ENCODE measurements at regions not wholly inside any gene's neighbourhood (a gene's known extent, or its start where the extent isn't known, plus 50 kb on each side); places are given as distances from the start of the nearest gene placed in this dataset.
A peak's percentile ranks its signal among the peaks of the same experiment; 100 is the strongest.

- H3K36me3 ChIP-seq, result no peaks in the 10 kb centered on the region
- no peak overlapping the region for H3K27ac ChIP-seq
- H3K9me3 ChIP-seq, result peaks cover 0 to 7% of the 10 kb centered on the region in 2 donors
- peak overlapping the region; percentile 0 to 30 for H3K4me3 ChIP-seq
- TF ChIP-seq CTCF (IDR thresholded peaks at IDR 0.05), result no peak
- no peaks in the 10 kb centered on the region for H3K4me1 ChIP-seq
- intact Hi-C loops (cut with DNase I), result no loop called here
- DNase-seq (ENCODE audit: low spot score in 2 of 2), result no peak
- no peaks in the 10 kb centered on the region for H3K27me3 ChIP-seq
Measured at GRCh38 chr6:119467488-119468081, 118.0 kb upstream of the MAN1A1 start.

- intact Hi-C loops (cut with DNase I), result no loop called here
- Histone ChIP-seq H3K9me3 (no peaks in the 10 kb centered on the region), H3K36me3 (no peaks in the 10 kb centered on the region), H3K27ac (no peak overlapping the region), H3K4me3 (no peak overlapping the region), H3K4me1 (no peaks in the 10 kb centered on the region), H3K27me3 (no peaks in the 10 kb centered on the region)
- no peak for DNase-seq (ENCODE audit: low spot score in 2 of 2)
- TF ChIP-seq CTCF (IDR thresholded peaks at IDR 0.05), result no peak
Measured at GRCh38 chr6:119466226-119466625, 116.7 kb upstream of the MAN1A1 start.

GRCh38 chr6:119463081-119463626 is 113.6 kb upstream of the MAN1A1 start:
- intact Hi-C loops (cut with DNase I), result no loop called here
- H3K9me3 ChIP-seq, result no peaks in the 10 kb centered on the region
- no peak for DNase-seq (ENCODE audit: low spot score in 2 of 2)
- no peaks in the 10 kb centered on the region for H3K27me3 ChIP-seq
- TF ChIP-seq CTCF (IDR thresholded peaks at IDR 0.05), result no peak
- H3K27ac ChIP-seq, result no peak overlapping the region
- no peaks in the 10 kb centered on the region for H3K36me3 ChIP-seq
- H3K4me3 ChIP-seq, result no peak overlapping the region
- H3K4me1 ChIP-seq, result no peaks in the 10 kb centered on the region

GRCh38 chr6:119461187-119461586 is 111.6 kb upstream of the MAN1A1 start:
- H3K36me3 ChIP-seq, result no peaks in the 10 kb centered on the region
- H3K27ac ChIP-seq, result no peak overlapping the region
- H3K4me3 ChIP-seq, result no peak overlapping the region
- no peak for DNase-seq (ENCODE audit: low spot score in 2 of 2)
- TF ChIP-seq CTCF (IDR thresholded peaks at IDR 0.05), result no peak
- H3K9me3 ChIP-seq, result no peaks in the 10 kb centered on the region
- H3K27me3 ChIP-seq, result no peaks in the 10 kb centered on the region
- no peaks in the 10 kb centered on the region for H3K4me1 ChIP-seq
- intact Hi-C loops (cut with DNase I), result no loop called here

- Histone ChIP-seq H3K27me3 (no peaks in the 10 kb centered on the region), H3K36me3 (no peaks in the 10 kb centered on the region), H3K27ac (no peak overlapping the region), H3K4me3 (no peak overlapping the region), H3K4me1 (no peaks in the 10 kb centered on the region), H3K9me3 (no peaks in the 10 kb centered on the region)
- no peak for TF ChIP-seq CTCF (IDR thresholded peaks at IDR 0.05)
- intact Hi-C loops (cut with DNase I), result no loop called here
- DNase-seq (ENCODE audit: low spot score in 2 of 2), result no peak
Measured at GRCh38 chr6:119459207-119459974, 109.8 kb upstream of the MAN1A1 start.

Measured in ascending aorta (tissue), 2 donors.